ENCODE measurements at regions not wholly inside any gene's neighbourhood (a gene's known extent, or its start where the extent isn't known, plus 50 kb on each side); places are given as distances from the start of the nearest gene placed in this dataset.
"Not testable (repeated sequence)": the region's sequence is repeated elsewhere in the genome, so short reads cannot be mapped to it uniquely, and the experiment has no call there.

DNA sequence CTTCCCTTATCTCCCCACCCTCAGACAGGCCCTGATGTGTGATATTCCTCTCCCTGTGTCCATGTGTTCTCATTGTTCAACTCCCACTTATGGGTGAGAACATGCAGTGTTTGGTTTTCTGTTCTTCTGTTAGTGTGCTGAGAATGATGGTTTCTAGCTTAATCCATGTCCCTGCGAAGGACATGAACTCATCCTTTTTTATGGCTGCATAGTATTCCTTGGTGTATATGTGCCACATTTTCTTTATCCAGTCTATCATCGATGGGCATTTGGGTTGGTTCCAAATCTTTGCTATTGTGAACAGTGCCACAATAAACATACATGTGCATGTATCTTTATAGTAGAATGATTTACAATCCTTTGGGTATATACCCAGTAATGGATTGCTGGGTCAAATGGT lies 207.6 kb downstream of the RASSF9 start:
- H3K4me2 ChIP-seq; H3K9me3 ChIP-seq; CTCF ChIA-PET; H3K27ac ChIP-seq; H3K4me3 ChIP-seq; H3K4me1 ChIP-seq; FAIRE-seq; DNase-seq (ENCODE audit: low read depth in 1 of 2, low spot score in 1 of 2); POLR2A ChIA-PET; ATAC-seq: not testable (repeated sequence)
- WGBS (ENCODE audit: missing lambda C conversion rate): 48% methylated on average over 2 of the region's 2 CpGs

DNA sequence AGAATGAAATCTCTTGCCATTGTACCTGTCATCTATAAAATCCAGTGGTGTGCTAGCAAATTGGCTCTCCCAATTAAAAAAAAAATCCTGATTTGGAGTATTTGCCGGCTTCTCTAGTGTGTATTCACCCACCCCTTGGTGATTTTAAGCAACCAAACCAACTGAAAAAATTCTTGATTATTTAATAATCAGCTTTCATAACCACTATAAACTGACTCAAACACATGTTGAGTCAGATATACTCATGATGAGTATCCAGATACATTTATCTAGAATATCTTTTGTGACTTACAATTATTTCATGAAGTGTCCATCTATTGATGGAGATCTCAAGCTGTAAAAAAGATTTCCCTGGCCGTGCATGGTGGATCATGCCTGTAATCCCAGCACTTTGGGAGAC lies 205.4 kb downstream of the RASSF9 start:
- DNase-seq (ENCODE audit: low read depth in 1 of 2, low spot score in 1 of 2) (no peak), FAIRE-seq (no peak), ATAC-seq (no peak)
- TF ChIP-seq, protein P1, sequence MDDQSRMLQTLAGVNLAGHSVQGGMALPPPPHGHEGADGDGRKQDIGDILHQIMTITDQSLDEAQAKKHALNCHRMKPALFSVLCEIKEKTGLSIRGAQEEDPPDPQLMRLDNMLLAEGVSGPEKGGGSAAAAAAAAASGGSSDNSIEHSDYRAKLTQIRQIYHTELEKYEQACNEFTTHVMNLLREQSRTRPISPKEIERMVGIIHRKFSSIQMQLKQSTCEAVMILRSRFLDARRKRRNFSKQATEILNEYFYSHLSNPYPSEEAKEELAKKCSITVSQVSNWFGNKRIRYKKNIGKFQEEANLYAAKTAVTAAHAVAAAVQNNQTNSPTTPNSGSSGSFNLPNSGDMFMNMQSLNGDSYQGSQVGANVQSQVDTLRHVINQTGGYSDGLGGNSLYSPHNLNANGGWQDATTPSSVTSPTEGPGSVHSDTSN (IDR thresholded peaks at IDR 0.05): no peak
- TF ChIP-seq CHD4 (IDR thresholded peaks at IDR 0.05; ENCODE audit: borderline replicate concordance): no peak
- TF ChIP-seq, protein P2, sequence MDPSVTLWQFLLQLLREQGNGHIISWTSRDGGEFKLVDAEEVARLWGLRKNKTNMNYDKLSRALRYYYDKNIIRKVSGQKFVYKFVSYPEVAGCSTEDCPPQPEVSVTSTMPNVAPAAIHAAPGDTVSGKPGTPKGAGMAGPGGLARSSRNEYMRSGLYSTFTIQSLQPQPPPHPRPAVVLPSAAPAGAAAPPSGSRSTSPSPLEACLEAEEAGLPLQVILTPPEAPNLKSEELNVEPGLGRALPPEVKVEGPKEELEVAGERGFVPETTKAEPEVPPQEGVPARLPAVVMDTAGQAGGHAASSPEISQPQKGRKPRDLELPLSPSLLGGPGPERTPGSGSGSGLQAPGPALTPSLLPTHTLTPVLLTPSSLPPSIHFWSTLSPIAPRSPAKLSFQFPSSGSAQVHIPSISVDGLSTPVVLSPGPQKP (IDR thresholded peaks at IDR 0.05; ENCODE audit: low read depth, low read length): no peak
- no peak for TF ChIP-seq RARB (CRISPR knock-in tag; IDR thresholded peaks at IDR 0.05)
- no peak for TF ChIP-seq RFX5 (IDR thresholded peaks at IDR 0.05)
- TF ChIP-seq, protein P3, sequence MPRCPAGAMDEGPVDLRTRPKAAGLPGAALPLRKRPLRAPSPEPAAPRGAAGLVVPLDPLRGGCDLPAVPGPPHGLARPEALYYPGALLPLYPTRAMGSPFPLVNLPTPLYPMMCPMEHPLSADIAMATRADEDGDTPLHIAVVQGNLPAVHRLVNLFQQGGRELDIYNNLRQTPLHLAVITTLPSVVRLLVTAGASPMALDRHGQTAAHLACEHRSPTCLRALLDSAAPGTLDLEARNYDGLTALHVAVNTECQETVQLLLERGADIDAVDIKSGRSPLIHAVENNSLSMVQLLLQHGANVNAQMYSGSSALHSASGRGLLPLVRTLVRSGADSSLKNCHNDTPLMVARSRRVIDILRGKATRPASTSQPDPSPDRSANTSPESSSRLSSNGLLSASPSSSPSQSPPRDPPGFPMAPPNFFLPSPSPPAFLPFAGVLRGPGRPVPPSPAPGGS (IDR thresholded peaks at IDR 0.05): no peak
- TF ChIP-seq RCOR1 (IDR thresholded peaks at IDR 0.05; ENCODE audit: low read depth, low read length): no peak
- TF ChIP-seq SREBF2 (IDR thresholded peaks at IDR 0.05): no peak
- TF ChIP-seq JUN (IDR thresholded peaks at IDR 0.05): no peak
- no peak for TF ChIP-seq HDAC2 (IDR thresholded peaks at IDR 0.05)
- no peak for TF ChIP-seq EHMT2 (IDR thresholded peaks at IDR 0.05; ENCODE audit: low read depth)
- TF ChIP-seq, protein P4, sequence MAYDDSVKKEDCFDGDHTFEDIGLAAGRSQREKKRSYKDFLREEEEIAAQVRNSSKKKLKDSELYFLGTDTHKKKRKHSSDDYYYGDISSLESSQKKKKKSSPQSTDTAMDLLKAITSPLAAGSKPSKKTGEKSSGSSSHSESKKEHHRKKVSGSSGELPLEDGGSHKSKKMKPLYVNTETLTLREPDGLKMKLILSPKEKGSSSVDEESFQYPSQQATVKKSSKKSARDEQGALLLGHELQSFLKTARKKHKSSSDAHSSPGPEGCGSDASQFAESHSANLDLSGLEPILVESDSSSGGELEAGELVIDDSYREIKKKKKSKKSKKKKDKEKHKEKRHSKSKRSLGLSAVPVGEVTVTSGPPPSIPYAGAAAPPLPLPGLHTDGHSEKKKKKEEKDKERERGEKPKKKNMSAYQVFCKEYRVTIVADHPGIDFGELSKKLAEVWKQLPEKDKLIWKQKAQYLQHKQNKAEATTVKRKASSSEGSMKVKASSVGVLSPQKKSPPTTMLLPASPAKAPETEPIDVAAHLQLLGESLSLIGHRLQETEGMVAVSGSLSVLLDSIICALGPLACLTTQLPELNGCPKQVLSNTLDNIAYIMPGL (CRISPR knock-in tag; IDR thresholded peaks at IDR 0.05; ENCODE audit: borderline replicate concordance): no peak
- no peak for TF ChIP-seq FOSL2 (IDR thresholded peaks at IDR 0.05)
- no peak for TF ChIP-seq FOSL2 (CRISPR knock-in tag; IDR thresholded peaks at IDR 0.05)
- no peak for TF ChIP-seq TFCP2L1 (CRISPR knock-in tag; IDR thresholded peaks at IDR 0.05)
- no peak for TF ChIP-seq EHF (CRISPR knock-in tag; IDR thresholded peaks at IDR 0.05)
- TF ChIP-seq TP53 (CRISPR knock-in tag; IDR thresholded peaks at IDR 0.05): no peak
- peaks cover 8% of the 10 kb centered on the region; the same call in 2 of the 3 replicates for H3K4me1 ChIP-seq
- H3K9me3 ChIP-seq: no peaks in the 10 kb centered on the region
- H3K4me3 ChIP-seq: no peak overlapping the region
- CTCF ChIA-PET: interaction anchor here (0.9 kb wide), 1 partner anchor 10 kb away, joined by 3 read pairs; no protein-coding TSS in a partner anchor
- 40% methylated on average over 2 of the region's 2 CpGs for WGBS (ENCODE audit: missing lambda C conversion rate)
- no peak overlapping the region for H3K27ac ChIP-seq
- no peak overlapping the region for H3K4me2 ChIP-seq
- POLR2A ChIA-PET: no interaction called here

DNA sequence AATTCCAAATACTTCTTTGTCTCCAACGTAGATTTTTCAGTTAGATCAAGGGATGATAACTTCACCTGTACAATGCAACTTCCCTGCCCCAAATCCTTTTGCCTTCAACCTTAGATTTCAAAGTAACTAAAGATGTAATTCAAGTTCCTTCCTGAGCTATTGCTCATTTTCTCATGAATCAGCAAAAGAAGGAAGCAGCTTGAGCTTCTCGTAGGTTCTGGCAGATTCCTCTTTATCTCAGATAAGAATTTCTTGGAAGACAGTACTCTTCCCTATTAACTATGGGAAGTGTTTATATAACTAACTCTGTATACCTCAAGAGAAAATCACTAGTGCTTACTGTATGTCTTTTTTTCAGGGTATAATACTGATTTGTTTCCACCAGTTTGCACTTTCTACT lies 203.8 kb downstream of the RASSF9 start:
- Histone ChIP-seq H3K4me2 (no peak overlapping the region), H3K4me1 (no peaks in the 10 kb centered on the region; the same call in 2 of the 3 replicates), H3K27ac (no peak overlapping the region), H3K4me3 (no peak overlapping the region), H3K9me3 (no peaks in the 10 kb centered on the region)
- DNase-seq (ENCODE audit: low read depth in 1 of 2, low spot score in 1 of 2): no peak
- FAIRE-seq: no peak
- 38% methylated on average over 2 of the region's 2 CpGs for WGBS (ENCODE audit: missing lambda C conversion rate)
- ChIA-PET CTCF (interaction anchor here (1.2 kb wide), 1 partner anchor 10 kb away, joined by 3 read pairs; no protein-coding TSS in a partner anchor), POLR2A (no interaction called here)
- no peak for TF ChIP-seq ZFP36 (IDR thresholded peaks at IDR 0.05; ENCODE audit: borderline replicate concordance, partially characterized antibody)
- TF ChIP-seq FOSB (CRISPR knock-in tag; IDR thresholded peaks at IDR 0.05): no peak
- TF ChIP-seq GATA3 (IDR thresholded peaks at IDR 0.05; ENCODE audit: borderline replicate concordance): no peak
- TF ChIP-seq MAFK (IDR thresholded peaks at IDR 0.05; ENCODE audit: partially characterized antibody): peak; percentile 80
- TF ChIP-seq CBX8 (IDR thresholded peaks at IDR 0.05): no peak
- TF ChIP-seq, protein P5, sequence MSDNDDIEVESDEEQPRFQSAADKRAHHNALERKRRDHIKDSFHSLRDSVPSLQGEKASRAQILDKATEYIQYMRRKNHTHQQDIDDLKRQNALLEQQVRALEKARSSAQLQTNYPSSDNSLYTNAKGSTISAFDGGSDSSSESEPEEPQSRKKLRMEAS (IDR thresholded peaks at IDR 0.05): no peak
- TF ChIP-seq KDM5A (IDR thresholded peaks at IDR 0.05): no peak
- TF ChIP-seq HDAC2 (IDR thresholded peaks at IDR 0.05): no peak
- ATAC-seq: no peak
